ENCODE measurements at regions not wholly inside any gene's neighbourhood (a gene's known extent, or its start where the extent isn't known, plus 50 kb on each side); places are given as distances from the start of the nearest gene placed in this dataset.

- TF ChIP-seq EP300 (IDR thresholded peaks at IDR 0.05) = no peak
- no peak for TF ChIP-seq CTCF (IDR thresholded peaks at IDR 0.05)
- no peak for TF ChIP-seq POLR2AphosphoS5 (IDR thresholded peaks at IDR 0.05)
- TF ChIP-seq POLR2A (IDR thresholded peaks at IDR 0.05) = no peak
Observed at GRCh38 chr1:90622666-90623065, 94.4 kb downstream of the BARHL2 start.

All from gastroesophageal sphincter (tissue), 3 donors.